ENCODE measurements at regions not wholly inside any gene's neighbourhood (a gene's known extent, or its start where the extent isn't known, plus 50 kb on each side); places are given as distances from the start of the nearest gene placed in this dataset.

GRCh38 chr2:122755281-122755780 is 999.9 kb downstream of the TSN start:
- H3K27me3 ChIP-seq (ENCODE audit: low read length): no peaks in the 10 kb centered on the region
- no peaks in the 10 kb centered on the region for H3K36me3 ChIP-seq (ENCODE audit: insufficient read depth, low read length)
- no peak overlapping the region for H3K4me2 ChIP-seq (ENCODE audit: low read depth, low read length, poor library complexity, severe bottlenecking)
- no peak overlapping the region for H2AFZ ChIP-seq (ENCODE audit: low read length)
- no peak overlapping the region for H3K9ac ChIP-seq (ENCODE audit: low read length)
- no peak overlapping the region for H3K27ac ChIP-seq (ENCODE audit: low read length)
- H3K9me2 ChIP-seq (replicated peaks; ENCODE audit: insufficient read depth, low read length): no peaks in the 10 kb centered on the region
- DNase-seq: no peak
- H3K9me3 ChIP-seq (ENCODE audit: low read length): no peaks in the 10 kb centered on the region
- no peaks in the 10 kb centered on the region for H3K4me1 ChIP-seq (ENCODE audit: low read length)
- no peak overlapping the region for H3K4me3 ChIP-seq (ENCODE audit: low read length)
- H3K79me2 ChIP-seq (ENCODE audit: low read length): no peaks in the 10 kb centered on the region
- H4K20me1 ChIP-seq (ENCODE audit: insufficient read depth, low read depth, low read length): no peaks in the 10 kb centered on the region

GRCh38 chr2:122758967-122759366 is 1003.5 kb downstream of the TSN start:
- H3K4me3 ChIP-seq (ENCODE audit: low read length): no peak overlapping the region
- H3K79me2 ChIP-seq (ENCODE audit: low read length): no peaks in the 10 kb centered on the region
- no peak for DNase-seq
- H3K9me3 ChIP-seq (ENCODE audit: low read length): peaks cover 3% of the 10 kb centered on the region; the same call in 1 of the 2 replicates
- H3K4me2 ChIP-seq (ENCODE audit: low read depth, low read length, poor library complexity, severe bottlenecking): no peak overlapping the region
- H2AFZ ChIP-seq (ENCODE audit: low read length): no peak overlapping the region
- H3K9me2 ChIP-seq (replicated peaks; ENCODE audit: insufficient read depth, low read length): no peaks in the 10 kb centered on the region
- no peaks in the 10 kb centered on the region for H4K20me1 ChIP-seq (ENCODE audit: insufficient read depth, low read depth, low read length)
- H3K4me1 ChIP-seq (ENCODE audit: low read length): no peaks in the 10 kb centered on the region
- H3K27me3 ChIP-seq (ENCODE audit: low read length): no peaks in the 10 kb centered on the region
- H3K9ac ChIP-seq (ENCODE audit: low read length): no peak overlapping the region
- H3K36me3 ChIP-seq (ENCODE audit: insufficient read depth, low read length): no peaks in the 10 kb centered on the region
- H3K27ac ChIP-seq (ENCODE audit: low read length): no peak overlapping the region

GRCh38 chr2:122764014-122764413 is 1008.6 kb downstream of the TSN start:
- Histone ChIP-seq H3K36me3 (ENCODE audit: insufficient read depth, low read length) (no peaks in the 10 kb centered on the region), H2AFZ (ENCODE audit: low read length) (no peak overlapping the region), H3K9ac (ENCODE audit: low read length) (no peak overlapping the region), H3K4me1 (ENCODE audit: low read length) (no peaks in the 10 kb centered on the region), H3K9me2 (replicated peaks; ENCODE audit: insufficient read depth, low read length) (no peaks in the 10 kb centered on the region), H3K27ac (ENCODE audit: low read length) (no peak overlapping the region), H3K27me3 (ENCODE audit: low read length) (no peaks in the 10 kb centered on the region), H4K20me1 (ENCODE audit: insufficient read depth, low read depth, low read length) (no peaks in the 10 kb centered on the region), H3K9me3 (ENCODE audit: low read length) (peaks cover 18% of the 10 kb centered on the region), H3K4me2 (ENCODE audit: low read depth, low read length, poor library complexity, severe bottlenecking) (no peak overlapping the region), H3K79me2 (ENCODE audit: low read length) (no peaks in the 10 kb centered on the region), H3K4me3 (ENCODE audit: low read length) (no peak overlapping the region)
- no peak for DNase-seq

- Histone ChIP-seq H3K4me3 (ENCODE audit: low read length) (no peak overlapping the region), H3K9ac (ENCODE audit: low read length) (no peak overlapping the region), H3K79me2 (ENCODE audit: low read length) (no peaks in the 10 kb centered on the region), H3K36me3 (ENCODE audit: insufficient read depth, low read length) (no peaks in the 10 kb centered on the region), H3K9me2 (replicated peaks; ENCODE audit: insufficient read depth, low read length) (no peaks in the 10 kb centered on the region), H4K20me1 (ENCODE audit: insufficient read depth, low read depth, low read length) (no peaks in the 10 kb centered on the region), H2AFZ (ENCODE audit: low read length) (no peak overlapping the region), H3K4me1 (ENCODE audit: low read length) (no peaks in the 10 kb centered on the region), H3K27me3 (ENCODE audit: low read length) (no peaks in the 10 kb centered on the region), H3K27ac (ENCODE audit: low read length) (no peak overlapping the region), H3K9me3 (ENCODE audit: low read length) (no peaks in the 10 kb centered on the region), H3K4me2 (ENCODE audit: low read depth, low read length, poor library complexity, severe bottlenecking) (no peak overlapping the region)
- DNase-seq: no peak
Observed at GRCh38 chr2:122780251-122780650, 1024.8 kb downstream of the TSN start.

GRCh38 chr2:122794100-122794499 is 1038.6 kb downstream of the TSN start:
- Histone ChIP-seq H3K36me3 (ENCODE audit: insufficient read depth, low read length) (no peaks in the 10 kb centered on the region), H3K79me2 (ENCODE audit: low read length) (no peaks in the 10 kb centered on the region), H3K27ac (ENCODE audit: low read length) (no peak overlapping the region), H3K4me1 (ENCODE audit: low read length) (no peaks in the 10 kb centered on the region), H3K9me3 (ENCODE audit: low read length) (no peaks in the 10 kb centered on the region), H3K4me3 (ENCODE audit: low read length) (no peak overlapping the region), H4K20me1 (ENCODE audit: insufficient read depth, low read depth, low read length) (no peaks in the 10 kb centered on the region), H3K9me2 (replicated peaks; ENCODE audit: insufficient read depth, low read length) (peaks cover 7% of the 10 kb centered on the region; the same call in 1 of the 2 replicates), H2AFZ (ENCODE audit: low read length) (no peak overlapping the region), H3K9ac (ENCODE audit: low read length) (no peak overlapping the region), H3K4me2 (ENCODE audit: low read depth, low read length, poor library complexity, severe bottlenecking) (no peak overlapping the region), H3K27me3 (ENCODE audit: low read length) (no peaks in the 10 kb centered on the region)
- no peak for DNase-seq

GRCh38 chr2:122795763-122796162 is 1040.3 kb downstream of the TSN start:
- Histone ChIP-seq H3K79me2 (ENCODE audit: low read length) (no peaks in the 10 kb centered on the region), H3K27ac (ENCODE audit: low read length) (no peak overlapping the region), H3K36me3 (ENCODE audit: insufficient read depth, low read length) (no peaks in the 10 kb centered on the region), H4K20me1 (ENCODE audit: insufficient read depth, low read depth, low read length) (no peaks in the 10 kb centered on the region), H3K9ac (ENCODE audit: low read length) (no peak overlapping the region), H3K9me3 (ENCODE audit: low read length) (no peaks in the 10 kb centered on the region), H3K4me3 (ENCODE audit: low read length) (no peak overlapping the region), H3K27me3 (ENCODE audit: low read length) (no peaks in the 10 kb centered on the region), H3K4me1 (ENCODE audit: low read length) (no peaks in the 10 kb centered on the region), H2AFZ (ENCODE audit: low read length) (no peak overlapping the region), H3K9me2 (replicated peaks; ENCODE audit: insufficient read depth, low read length) (peaks cover 7% of the 10 kb centered on the region; the same call in 1 of the 2 replicates), H3K4me2 (ENCODE audit: low read depth, low read length, poor library complexity, severe bottlenecking) (no peak overlapping the region)
- DNase-seq: no peak

- Histone ChIP-seq H3K4me1 (ENCODE audit: low read length) (no peaks in the 10 kb centered on the region), H3K79me2 (ENCODE audit: low read length) (no peaks in the 10 kb centered on the region), H3K27ac (ENCODE audit: low read length) (no peak overlapping the region), H2AFZ (ENCODE audit: low read length) (no peak overlapping the region), H3K4me2 (ENCODE audit: low read depth, low read length, poor library complexity, severe bottlenecking) (no peak overlapping the region), H3K27me3 (ENCODE audit: low read length) (no peaks in the 10 kb centered on the region), H3K36me3 (ENCODE audit: insufficient read depth, low read length) (no peaks in the 10 kb centered on the region), H4K20me1 (ENCODE audit: insufficient read depth, low read depth, low read length) (no peaks in the 10 kb centered on the region), H3K9me2 (replicated peaks; ENCODE audit: insufficient read depth, low read length) (peaks cover 7% of the 10 kb centered on the region; the same call in 1 of the 2 replicates), H3K9ac (ENCODE audit: low read length) (no peak overlapping the region), H3K4me3 (ENCODE audit: low read length) (no peak overlapping the region), H3K9me3 (ENCODE audit: low read length) (no peaks in the 10 kb centered on the region)
- DNase-seq: no peak
Observed at GRCh38 chr2:122799391-122799790, 1043.9 kb downstream of the TSN start.

- Histone ChIP-seq H3K36me3 (ENCODE audit: insufficient read depth, low read length) (no peaks in the 10 kb centered on the region), H4K20me1 (ENCODE audit: insufficient read depth, low read depth, low read length) (no peaks in the 10 kb centered on the region), H3K27me3 (ENCODE audit: low read length) (no peaks in the 10 kb centered on the region)
Observed at GRCh38 chr2:122800781-122801180, 1045.3 kb downstream of the TSN start.

GRCh38 chr2:122804494-122804893 is 1049.0 kb downstream of the TSN start:
- no peak overlapping the region for H2AFZ ChIP-seq (ENCODE audit: low read length)
- no peak overlapping the region for H3K9ac ChIP-seq (ENCODE audit: low read length)
- DNase-seq: no peak
- H3K4me1 ChIP-seq (ENCODE audit: low read length): no peaks in the 10 kb centered on the region
- H3K27ac ChIP-seq (ENCODE audit: low read length): no peak overlapping the region
- H3K79me2 ChIP-seq (ENCODE audit: low read length): no peaks in the 10 kb centered on the region
- H3K9me3 ChIP-seq (ENCODE audit: low read length): no peaks in the 10 kb centered on the region
- no peak overlapping the region for H3K4me2 ChIP-seq (ENCODE audit: low read depth, low read length, poor library complexity, severe bottlenecking)
- H3K9me2 ChIP-seq (replicated peaks; ENCODE audit: insufficient read depth, low read length): no peaks in the 10 kb centered on the region
- no peaks in the 10 kb centered on the region for H3K36me3 ChIP-seq (ENCODE audit: insufficient read depth, low read length)
- no peaks in the 10 kb centered on the region for H4K20me1 ChIP-seq (ENCODE audit: insufficient read depth, low read depth, low read length)
- no peaks in the 10 kb centered on the region for H3K27me3 ChIP-seq (ENCODE audit: low read length)
- H3K4me3 ChIP-seq (ENCODE audit: low read length): no peak overlapping the region

More at GRCh38 chr2:122800781-122801180, 1045.3 kb downstream of the TSN start:
- Histone ChIP-seq H3K27ac (ENCODE audit: low read length) (no peak overlapping the region), H3K9me3 (ENCODE audit: low read length) (no peaks in the 10 kb centered on the region), H3K4me1 (ENCODE audit: low read length) (no peaks in the 10 kb centered on the region), H3K4me3 (ENCODE audit: low read length) (no peak overlapping the region), H3K4me2 (ENCODE audit: low read depth, low read length, poor library complexity, severe bottlenecking) (no peak overlapping the region), H3K9ac (ENCODE audit: low read length) (no peak overlapping the region), H2AFZ (ENCODE audit: low read length) (no peak overlapping the region), H3K79me2 (ENCODE audit: low read length) (no peaks in the 10 kb centered on the region), H3K9me2 (replicated peaks; ENCODE audit: insufficient read depth, low read length) (peaks cover 5% of the 10 kb centered on the region; the same call in 1 of the 2 replicates)
- DNase-seq: no peak
